H9 (cell line): ENCODE measurements at regions not wholly inside any gene's neighbourhood (a gene's known extent, or its start where the extent isn't known, plus 50 kb on each side); places are given as distances from the start of the nearest gene placed in this dataset.

Experiments used
- DNase-seq: peaks from one replicate; pipeline ENCODE4 v3.0.0-alpha.2; 2017
- H2AFZ ChIP-seq: one replicate; pipeline ENCODE4 v1.6.1; 2013; ENCODE audit warnings: mild to moderate bottlenecking, low read length, control low read depth, moderate library complexity
- H2AK5ac ChIP-seq: 2 replicates; pipeline ENCODE4 v1.6.1; 2013; ENCODE audit warnings: low read length, control low read depth, mixed read lengths; ENCODE audit not compliant: insufficient read length
- H2BK120ac ChIP-seq: one replicate; pipeline ENCODE4 v1.6.1; 2013; ENCODE audit warnings: low read depth, mild to moderate bottlenecking, low read length, control low read depth, inconsistent platforms; ENCODE audit not compliant: poor library complexity, severe bottlenecking
- H2BK12ac ChIP-seq: 2 replicates; pipeline ENCODE4 v1.6.1; 2013; ENCODE audit warnings: low read length, control low read depth, mixed read lengths, low read depth; ENCODE audit not compliant: insufficient read length
- H2BK15ac ChIP-seq: 2 replicates; pipeline ENCODE4 v1.6.1; 2013; ENCODE audit warnings: low read depth, low read length, control low read depth
- H2BK20ac ChIP-seq: one replicate; pipeline ENCODE4 v1.6.1; 2013; ENCODE audit warnings: low read depth, mild to moderate bottlenecking, low read length, control low read depth, inconsistent platforms; ENCODE audit not compliant: poor library complexity, severe bottlenecking
- H2BK5ac ChIP-seq: 2 replicates; pipeline ENCODE4 v1.6.1; 2013; ENCODE audit warnings: low read length, control low read depth, mixed read lengths; ENCODE audit not compliant: insufficient read length
- H3K14ac ChIP-seq: 2 replicates; pipeline ENCODE4 v1.6.1; 2013; ENCODE audit warnings: low read length, control low read depth; ENCODE audit not compliant: insufficient read depth
- H3K18ac ChIP-seq: 2 replicates; pipeline ENCODE4 v1.6.1; 2013; ENCODE audit warnings: low read depth, mild to moderate bottlenecking, mixed read lengths, low read length, control low read depth; ENCODE audit not compliant: insufficient read length
- H3K23ac ChIP-seq: 2 replicates; pipeline ENCODE4 v1.6.1; 2013; ENCODE audit warnings: low read length, control low read depth, mixed read lengths, low read depth; ENCODE audit not compliant: insufficient read length
- H3K23me2 ChIP-seq: 2 replicates; pipeline ENCODE4 v1.6.1; 2013; ENCODE audit warnings: low read depth, mild to moderate bottlenecking, mixed read lengths, low read length, control low read depth; ENCODE audit not compliant: insufficient read length, poor library complexity, severe bottlenecking
- H3K27ac ChIP-seq: 2 replicates; pipeline ENCODE4 v1.5.1; 2013; ENCODE audit warnings: low read length, control low read depth, mixed read lengths, low read depth; ENCODE audit not compliant: insufficient read length
- H3K27me3 ChIP-seq: 2 replicates; pipeline ENCODE4 v1.6.1; 2013; ENCODE audit warnings: low read length, control low read depth, inconsistent platforms; ENCODE audit not compliant: insufficient read depth
- H3K4ac ChIP-seq: 2 replicates; pipeline ENCODE4 v1.6.1; 2013; ENCODE audit warnings: low read depth, mild to moderate bottlenecking, control low read depth, inconsistent platforms, low read length, moderate library complexity
- H3K4me1 ChIP-seq: 2 replicates; pipeline ENCODE4 v1.6.1; 2013; ENCODE audit warnings: low read length, control low read depth, inconsistent platforms; ENCODE audit not compliant: insufficient read depth
- H3K4me2 ChIP-seq: 2 replicates; pipeline ENCODE4 v1.6.1; 2013; ENCODE audit warnings: low read length, control low read depth, mixed read lengths; ENCODE audit not compliant: insufficient read length, insufficient read depth
- H3K56ac ChIP-seq: 2 replicates; pipeline ENCODE4 v1.6.1; 2013; ENCODE audit warnings: low read depth, mild to moderate bottlenecking, mixed read lengths, low read length, control low read depth; ENCODE audit not compliant: insufficient read length
- H3K79me1 ChIP-seq: 2 replicates; pipeline ENCODE4 v1.6.1; 2013; ENCODE audit warnings: low read depth, mild to moderate bottlenecking, moderate library complexity, low read length, control low read depth, inconsistent platforms; ENCODE audit not compliant: insufficient read depth, poor library complexity, severe bottlenecking
- H3K79me2 ChIP-seq: 2 replicates; pipeline ENCODE4 v1.6.1; 2013; ENCODE audit warnings: low read length, control low read depth, inconsistent platforms; ENCODE audit not compliant: insufficient read depth
- H3K9ac ChIP-seq: 2 replicates; pipeline ENCODE4 v1.6.1; 2013; ENCODE audit warnings: low read length, control low read depth, mixed read lengths; ENCODE audit not compliant: insufficient read length; ENCODE audit errors: extremely low read depth
- H3K9me3 ChIP-seq: one replicate; pipeline ENCODE4 v1.6.1; 2013; ENCODE audit warnings: low read depth, low read length, inconsistent platforms; ENCODE audit not compliant: control insufficient read depth
- H3T11ph ChIP-seq: one replicate; pipeline ENCODE4 v1.6.1; 2013; ENCODE audit warnings: mild to moderate bottlenecking, low read length, control low read depth, inconsistent platforms
- H4K20me1 ChIP-seq: one replicate; pipeline ENCODE4 v1.6.1; 2013; ENCODE audit not compliant: control insufficient read depth, insufficient read length, insufficient read depth
- H4K5ac ChIP-seq: 2 replicates; pipeline ENCODE4 v1.6.1; 2013; ENCODE audit warnings: low read depth, mild to moderate bottlenecking, mixed read lengths, low read length, control low read depth; ENCODE audit not compliant: insufficient read length
- H4K8ac ChIP-seq: replicated peaks from 2 replicates; pipeline ENCODE4 v1.6.1; 2013; ENCODE audit warnings: low read length, control low read depth, mixed read lengths, low read depth; ENCODE audit not compliant: insufficient read length
- H4K91ac ChIP-seq: 2 replicates; pipeline ENCODE4 v1.6.1; 2013; ENCODE audit warnings: low read depth, mild to moderate bottlenecking, moderate library complexity, mixed read lengths, low read length, control low read depth; ENCODE audit not compliant: insufficient read length
- H3K27ac Mint-ChIP-seq, 3 experiments: 2 replicates in 2 of 3; 3 replicates in 1 of 3; pipeline ENCODE4 v1.8.0; 2020 to 2021; ENCODE audit warnings: mixed read lengths in 3 of 3, mild to moderate bottlenecking in 1 of 3, moderate library complexity in 1 of 3
- H3K27me3 Mint-ChIP-seq: 2 replicates; pipeline ENCODE4 v1.8.0; 2021; ENCODE audit warnings: low read depth, mild to moderate bottlenecking, moderate library complexity, mixed read lengths
- H3K36me3 Mint-ChIP-seq, 3 experiments: 2 replicates in 2 of 3; 3 replicates in 1 of 3; pipeline ENCODE4 v1.8.0; 2020 to 2021; ENCODE audit warnings: low read depth in 3 of 3, mixed read lengths in 3 of 3; ENCODE audit not compliant: insufficient read depth in 1 of 3
- H3K4me1 Mint-ChIP-seq, 2 experiments: 2 replicates each; pipeline ENCODE4 v1.8.0; 2020; ENCODE audit warnings: mixed read lengths in 2 of 2
- H3K4me3 Mint-ChIP-seq, 2 experiments: 2 replicates in 1 of 2; 3 replicates in 1 of 2; pipeline ENCODE4 v1.8.0; 2020 to 2021; ENCODE audit warnings: mild to moderate bottlenecking in 2 of 2, mixed read lengths in 2 of 2, moderate library complexity in 1 of 2
- H3K9me3 Mint-ChIP-seq, 2 experiments: 2 replicates in 1 of 2; 3 replicates in 1 of 2; pipeline ENCODE4 v1.8.0; 2020; ENCODE audit warnings: mild to moderate bottlenecking in 2 of 2, mixed read lengths in 2 of 2, moderate library complexity in 1 of 2
- CTCF ChIP-seq: fragments of 200-600 bp; sonication (generic); conservative IDR thresholded peaks from 3 replicates; pipeline ENCODE4 v1.8.0; 2021; ENCODE audit warnings: antibody characterized with exemption, mild to moderate bottlenecking
- WGBS: extraction: QIAGEN DNeasy Blood & Tissue Kit; methylation state at CpG from one replicate; pipeline ENCODE4 v1.1.7; 2013; ENCODE audit warnings: missing lambda C conversion rate, low lambda C conversion rate, mixed read lengths; ENCODE audit not compliant: insufficient read length; ENCODE audit errors: extremely low coverage; 5-methylcytosine and 5-hydroxymethylcytosine counted together

- Histone ChIP-seq H2BK12ac (no peak overlapping the region), H4K5ac (no peak overlapping the region), H3K27ac (no peak overlapping the region), H3K23me2 (no peaks in the 10 kb centered on the region), H2BK5ac (no peak overlapping the region), H2BK120ac (no peak overlapping the region), H2BK20ac (no peak overlapping the region), H4K91ac (no peak overlapping the region), H3K79me1 (no peaks in the 10 kb centered on the region), H3T11ph (no peak overlapping the region), H2AFZ (no peak overlapping the region), H3K23ac (no peak overlapping the region), H3K9ac (no peak overlapping the region), H3K4me1 (0 out of 2 replicates have a peak, but pooled peaks cover 4% of the 10 kb centered on the region), H3K18ac (no peak overlapping the region), H4K8ac (no peak overlapping the region), H3K14ac (no peak overlapping the region), H3K4ac (no peak overlapping the region), H3K4me2 (no peak overlapping the region), H2AK5ac (no peak overlapping the region), H3K27me3 (no peaks in the 10 kb centered on the region), H4K20me1 (no peaks in the 10 kb centered on the region), H2BK15ac (no peak overlapping the region), H3K9me3 (no peaks in the 10 kb centered on the region), H3K79me2 (no peaks in the 10 kb centered on the region), H3K56ac (no peak overlapping the region)
- no peak for DNase-seq
- Mint-ChIP-seq H3K27ac (no peak overlapping the region; a peak in 1 of 7 replicates), H3K4me1 (peaks cover 8% of the 10 kb centered on the region in 2 experiments), H3K36me3 (no peaks in the 10 kb centered on the region), H3K4me3 (no peak overlapping the region), H3K27me3 (no peaks in the 10 kb centered on the region), H3K9me3 (no peaks in the 10 kb centered on the region)
- WGBS: no CpG with 5 or more reads among the region's 3 CpGs
- TF ChIP-seq CTCF: no peak
These were observed 301.7 kb downstream of the PAX3 start for GRCh38 chr2:221997100-221997499.
